GM18868 (cell line): ENCODE measurements at regions not wholly inside any gene's neighbourhood (a gene's known extent, or its start where the extent isn't known, plus 50 kb on each side); places are given as distances from the start of the nearest gene placed in this dataset.
A peak's percentile ranks its signal among the peaks of the same experiment; 100 is the strongest.

Experiments used
- ATAC-seq: cut with Tn5 transposase; IDR thresholded peaks from one replicate; pipeline ENCODE4 v1.9.1; 2021; ENCODE audit warnings: mild to moderate bottlenecking, moderate library complexity; ENCODE audit not compliant: unreplicated experiment

DNA sequence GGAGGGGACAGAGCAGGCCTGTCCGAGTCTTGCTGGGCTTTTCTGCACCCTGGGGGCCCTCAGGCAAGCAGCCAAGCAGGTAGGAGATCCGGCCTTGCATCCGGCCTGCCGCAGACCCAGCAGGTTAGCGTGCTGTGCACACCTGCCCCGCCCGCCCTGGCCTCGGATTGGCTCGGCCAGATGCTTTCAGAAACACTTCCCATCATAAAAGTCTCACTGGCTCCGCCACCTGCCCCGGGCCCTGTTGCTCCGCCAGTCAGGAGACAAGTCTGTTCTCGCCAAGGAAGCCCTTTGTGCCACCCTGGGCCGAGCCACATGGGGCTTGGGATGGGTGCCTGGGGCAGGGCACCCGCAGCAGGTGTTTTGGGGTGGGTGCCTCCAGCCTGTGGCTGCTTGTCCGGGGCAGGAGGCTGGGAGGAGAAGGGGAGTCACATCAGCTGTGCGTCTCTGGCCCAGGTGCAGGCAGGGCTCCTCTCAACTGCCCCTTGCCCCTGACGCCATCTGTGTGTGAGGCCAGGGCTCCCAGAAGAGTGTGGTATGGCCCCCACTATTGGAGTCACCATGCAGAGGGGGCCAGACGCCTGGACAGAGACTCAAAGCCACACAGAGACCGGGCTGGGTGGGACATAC is 228.2 kb upstream of the GSE1 start:
- ATAC-seq: no peak

GRCh38 chr16:85385463-85386331 is 227.4 kb upstream of the GSE1 start:
- ATAC-seq: no peak

- no peak for ATAC-seq
Observed at GRCh38 chr16:85386467-85387170, 226.5 kb upstream of the GSE1 start.

DNA sequence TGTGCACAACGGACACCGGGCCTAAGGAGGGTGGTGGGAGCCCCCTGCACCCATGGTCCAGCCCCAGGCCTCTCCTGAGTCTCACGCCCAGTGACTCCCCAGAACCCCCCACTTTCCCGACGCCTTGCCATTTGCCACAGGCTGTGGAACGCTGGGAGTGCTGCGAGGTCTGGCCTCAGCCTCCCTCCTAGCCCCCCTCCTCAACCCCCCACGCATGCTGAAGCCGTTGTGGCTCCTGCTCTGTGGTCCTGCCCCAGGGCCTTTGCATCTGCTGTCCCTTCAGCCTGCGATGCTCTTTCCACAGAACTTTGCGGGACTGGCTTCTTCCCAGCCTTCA is 226.0 kb upstream of the GSE1 start:
- no peak for ATAC-seq

- ATAC-seq: no peak
Observed at GRCh38 chr16:85387731-85388295, 225.3 kb upstream of the GSE1 start.

DNA sequence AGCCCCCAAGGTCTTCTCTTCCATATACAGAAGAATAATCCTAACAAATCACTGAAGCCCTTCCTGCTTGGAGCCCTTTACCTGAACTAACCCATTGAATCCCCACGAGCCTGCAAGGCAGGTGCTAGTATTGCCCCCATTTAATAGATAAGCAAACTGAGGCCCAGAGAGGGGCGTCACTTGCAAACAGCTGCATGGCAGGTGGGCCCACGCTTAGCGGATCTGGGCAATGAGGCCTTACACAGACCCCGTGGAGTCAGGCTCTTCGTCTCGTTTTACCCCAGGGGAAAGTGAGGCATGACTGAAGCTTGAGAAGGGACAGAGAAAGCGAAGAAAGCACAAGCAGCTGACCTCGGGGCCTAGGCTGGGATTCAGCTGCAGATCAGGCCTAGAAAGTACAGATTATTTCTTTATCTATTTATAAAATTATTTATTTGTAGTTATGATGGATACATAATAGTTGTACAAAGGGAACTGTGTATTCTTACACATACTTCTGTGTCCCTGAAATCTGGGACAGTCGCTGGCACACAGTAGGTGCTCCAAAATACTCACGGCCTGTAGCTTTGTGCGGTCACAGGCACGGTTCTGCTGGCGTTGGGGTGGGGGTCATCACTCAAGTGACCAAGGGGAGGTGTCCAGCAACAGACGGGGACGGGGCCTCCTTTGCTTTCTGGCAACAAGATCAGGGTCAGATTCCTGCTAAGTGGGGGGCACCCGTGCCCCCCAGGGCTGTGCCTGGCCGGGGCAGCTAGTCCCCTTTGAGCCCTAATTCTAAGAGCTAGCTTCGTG is 223.2 kb upstream of the GSE1 start:
- ATAC-seq: no peak

GRCh38 chr16:85390511-85391174 is 222.5 kb upstream of the GSE1 start:
- ATAC-seq: no peak

DNA sequence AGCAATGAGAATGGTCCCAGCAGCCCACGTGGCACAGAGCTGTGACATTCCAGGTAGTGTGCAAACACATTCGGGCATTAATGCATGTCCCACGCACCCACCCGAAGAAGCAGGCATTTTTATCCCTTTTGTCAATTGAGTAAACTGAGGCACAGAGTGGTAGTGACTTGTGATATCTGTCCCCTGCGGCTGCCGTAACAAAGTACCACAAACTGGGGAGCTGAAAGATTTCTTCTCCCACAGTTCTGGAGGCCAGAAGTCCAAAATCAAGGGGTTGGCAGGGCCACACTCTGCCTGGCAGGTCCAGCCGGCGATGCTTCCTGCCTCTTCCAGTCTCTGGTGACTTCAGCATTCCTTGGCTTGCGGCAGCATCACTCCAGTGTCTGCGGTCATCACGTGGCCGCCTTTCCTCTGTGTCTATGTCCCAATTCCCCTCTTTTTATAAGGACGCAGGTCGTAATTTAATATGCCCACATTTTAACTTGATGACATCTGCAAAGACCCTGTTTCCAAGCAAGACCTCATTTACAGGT is 221.9 kb upstream of the GSE1 start:
- ATAC-seq: no peak

DNA sequence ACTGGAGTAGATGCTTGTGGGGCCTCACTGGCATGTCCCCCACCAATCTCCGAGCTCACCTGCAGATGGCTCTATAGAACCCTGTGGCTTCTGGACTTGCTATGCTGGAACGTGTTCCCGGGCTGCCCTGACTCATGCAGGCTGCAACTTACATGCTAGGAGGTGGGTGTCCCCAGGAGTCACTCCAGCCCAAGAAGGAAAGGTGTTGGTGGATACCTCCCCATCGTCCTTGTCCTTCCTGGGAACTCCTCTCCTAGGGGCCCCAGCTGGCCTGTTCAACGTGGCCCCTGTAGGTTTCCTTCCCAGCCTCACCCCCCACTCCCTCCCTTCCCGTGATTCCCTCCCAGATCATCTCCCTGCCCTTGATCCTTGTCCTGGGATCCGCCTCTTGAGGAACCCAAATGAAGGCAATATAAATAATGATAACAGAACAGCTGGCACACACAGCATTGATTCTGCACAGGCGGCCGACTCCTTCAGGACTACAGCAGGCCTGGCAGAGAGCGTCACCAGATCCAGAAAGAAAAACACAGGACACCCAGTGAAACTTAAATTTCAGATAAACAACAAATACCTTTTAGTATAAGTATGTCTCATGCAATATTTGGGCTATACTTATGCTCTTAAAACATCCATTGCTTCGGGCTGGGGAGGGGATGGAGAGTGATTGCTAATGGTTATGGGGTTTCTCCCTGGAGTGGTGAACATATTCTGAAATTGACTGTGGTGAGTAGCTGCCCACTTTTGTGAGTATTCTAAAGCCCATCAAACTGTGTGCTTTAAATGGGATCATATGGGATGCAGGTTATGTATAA is 221.1 kb upstream of the GSE1 start:
- ATAC-seq: no peak

- ATAC-seq: no peak
Observed at GRCh38 chr16:85392756-85393673, 220.1 kb upstream of the GSE1 start.

- no peak for ATAC-seq
Observed at GRCh38 chr16:85393674-85394451, 219.3 kb upstream of the GSE1 start.

DNA sequence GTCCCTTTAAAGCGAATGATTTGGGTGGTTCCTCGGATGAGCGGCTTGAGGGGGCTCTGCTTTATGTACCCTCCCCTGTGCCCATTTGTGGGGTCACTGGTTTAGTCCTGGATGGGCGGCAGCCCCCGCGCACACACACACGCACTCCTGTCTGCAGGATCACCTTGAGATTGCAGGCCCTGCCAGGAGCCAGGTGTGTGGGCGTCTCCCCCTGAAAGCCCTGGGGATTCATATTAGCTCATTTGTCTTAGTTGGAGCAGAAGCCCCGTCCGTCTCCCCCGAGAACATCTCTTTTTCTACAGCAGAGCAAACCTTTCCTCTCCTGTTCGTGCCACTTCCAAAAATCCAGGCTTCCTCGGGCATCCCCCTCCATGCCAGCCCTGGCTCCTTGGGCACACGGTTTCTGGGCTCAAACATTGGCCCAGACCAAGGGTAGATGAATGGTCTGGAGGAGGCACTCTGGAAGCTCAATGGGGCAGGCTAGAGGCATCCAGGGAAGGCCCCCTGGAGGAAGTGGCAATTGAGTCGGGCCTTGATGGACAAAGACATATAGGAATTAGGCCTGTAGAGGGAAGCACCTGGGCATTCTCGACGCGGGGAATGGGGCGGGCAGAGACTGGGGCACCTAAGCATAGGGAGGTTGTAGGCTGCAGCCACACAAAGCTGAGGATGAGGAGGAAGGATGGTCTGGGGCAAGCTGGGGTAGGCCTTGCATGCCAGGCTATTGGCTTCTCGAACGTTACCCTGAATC is 218.5 kb upstream of the GSE1 start:
- ATAC-seq: no peak

DNA sequence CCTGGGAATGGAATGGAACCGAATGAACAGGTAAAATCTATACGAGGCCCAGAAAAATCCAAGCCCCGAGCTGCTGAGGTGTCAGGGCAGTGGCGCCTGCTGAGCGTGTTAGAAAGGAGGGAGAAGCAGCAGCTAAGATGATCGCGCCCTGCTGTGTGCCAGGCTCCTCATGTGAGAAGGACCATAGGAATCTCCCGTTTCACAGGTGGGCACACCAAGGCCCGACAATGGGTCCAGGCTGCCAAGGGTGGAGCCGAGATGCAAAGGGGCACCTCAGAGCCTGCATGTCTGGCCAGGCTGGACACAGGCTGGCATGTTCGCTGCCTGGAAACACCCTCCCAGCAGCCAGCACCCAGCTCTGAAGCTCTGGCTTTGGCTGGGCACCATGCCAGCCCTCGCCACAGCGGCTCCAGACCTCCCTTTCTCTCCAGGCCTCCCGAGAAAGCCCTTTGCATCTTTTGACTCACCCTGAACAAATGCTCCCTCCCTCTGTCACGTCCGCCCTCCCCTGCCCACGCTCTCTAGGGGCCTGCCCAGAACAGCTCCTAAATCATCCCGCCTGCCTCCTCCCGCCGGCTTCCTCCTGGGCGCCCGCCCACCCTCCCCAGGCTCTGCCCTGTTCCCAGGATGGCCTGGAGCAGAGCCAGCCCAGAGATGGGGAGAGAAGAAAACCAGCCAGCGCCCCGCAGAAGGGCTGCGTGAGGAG is 217.8 kb upstream of the GSE1 start:
- peak; percentile 55 for ATAC-seq

DNA sequence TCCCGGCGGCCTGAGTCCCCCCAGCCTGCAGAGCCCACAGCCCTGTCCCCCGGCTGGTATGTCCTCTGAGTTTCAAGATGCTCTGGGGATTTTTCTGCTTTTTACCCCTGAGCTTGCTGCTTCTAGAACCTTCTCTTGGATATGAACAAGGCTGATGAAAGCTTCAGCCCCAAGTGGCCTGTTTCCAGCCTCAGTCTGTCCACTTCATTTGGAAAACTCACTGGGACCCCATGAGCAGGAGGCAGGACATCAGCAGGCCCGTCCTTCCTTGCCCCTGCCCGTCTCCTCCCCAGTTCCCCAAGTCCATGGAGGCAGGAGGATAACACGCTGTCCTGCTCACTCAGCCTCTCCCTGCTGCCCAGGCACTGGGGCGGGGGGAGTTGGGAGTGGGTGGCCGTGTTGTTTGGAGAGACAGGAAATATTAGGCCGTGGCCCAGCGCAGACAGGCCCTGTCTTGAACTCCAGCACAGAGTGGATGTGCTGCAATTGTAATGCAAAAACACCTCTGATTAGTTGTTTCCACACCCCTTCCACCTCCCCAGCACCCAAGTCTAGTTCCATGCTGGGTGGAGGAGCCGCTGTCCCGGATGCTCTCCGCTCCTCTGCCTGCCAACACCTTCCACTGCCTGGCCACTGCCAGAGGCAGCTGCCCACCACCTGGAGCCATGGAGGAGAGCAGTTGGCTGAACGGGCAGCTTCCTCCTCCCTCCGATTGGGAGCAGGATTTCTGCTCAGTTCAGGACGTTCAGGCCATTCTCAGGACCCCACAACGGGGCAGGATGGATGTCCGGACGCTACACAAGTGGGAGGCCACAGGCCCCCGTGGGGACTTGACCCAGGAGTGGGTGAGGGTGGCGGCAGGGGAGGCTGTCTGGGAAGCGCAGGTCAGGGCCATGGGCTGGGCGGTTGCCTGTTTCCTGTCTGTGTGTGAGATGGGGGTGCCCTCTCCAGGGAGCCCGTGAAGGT is 216.9 kb upstream of the GSE1 start:
- no peak for ATAC-seq
